ENCODE measurements at regions not wholly inside any gene's neighbourhood (a gene's known extent, or its start where the extent isn't known, plus 50 kb on each side); places are given as distances from the start of the nearest gene placed in this dataset.

- TF ChIP-seq CTCF (IDR thresholded peaks at IDR 0.05 in 8 of 11, conservative IDR thresholded peaks at IDR 0.05 in 3 of 11) (peak; percentile 69 to 91 (median 83)), POLR2AphosphoS5 (IDR thresholded peaks at IDR 0.05) (peak in 2 of 3 donors; percentile 20 to 43)
Measured at GRCh38 chr6:87929843-87930288, 117.8 kb upstream of the SPACA1 start.
